Coronary artery (tissue), 2 donors: ENCODE measurements at regions not wholly inside any gene's neighbourhood (a gene's known extent, or its start where the extent isn't known, plus 50 kb on each side); places are given as distances from the start of the nearest gene placed in this dataset.
"Not testable (repeated sequence)": the region's sequence is repeated elsewhere in the genome, so short reads cannot be mapped to it uniquely, and the experiment has no call there.

Experiments used
- DNase-seq: peaks from one replicate; pipeline ENCODE4 v3.0.0-alpha.2; 2017; ENCODE audit warnings: low spot score
- H3K27ac ChIP-seq, 2 donors: fragments of 200-600 bp; sonication (generic); one replicate each; pipeline ENCODE4 v1.5.1; 2016 to 2019
- H3K4me3 ChIP-seq: fragments of 200-600 bp; sonication (generic); 2 replicates; pipeline ENCODE4 v1.5.1; 2016; ENCODE audit warnings: mild to moderate bottlenecking, moderate library complexity
- CTCF ChIP-seq: fragments of 200-600 bp; sonication (generic); IDR thresholded peaks from one replicate; pipeline ENCODE4 v1.5.1; 2019; ENCODE audit warnings: antibody characterized with exemption

DNA sequence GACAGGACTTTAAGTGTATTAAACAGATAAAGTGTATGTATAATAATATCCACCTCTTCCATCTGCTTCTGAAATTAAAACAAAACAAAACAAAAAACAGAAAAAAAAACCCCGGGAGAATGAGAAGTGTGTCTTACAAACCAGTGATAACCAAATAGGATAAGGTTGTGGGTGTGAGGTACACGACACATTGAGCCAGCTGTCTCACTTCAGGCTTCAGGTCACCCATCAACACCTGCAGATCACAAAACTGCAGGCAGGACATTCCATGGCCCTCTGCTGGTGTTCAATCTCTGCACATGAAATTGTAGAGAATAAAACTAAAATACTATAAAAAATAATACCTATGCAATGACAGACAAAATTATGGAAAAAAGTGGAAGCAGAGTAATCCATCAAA lies 339.9 kb downstream of the SFMBT2 start:
- Histone ChIP-seq H3K27ac (no peak overlapping the region), H3K4me3 (no peak overlapping the region)
- no peak for TF ChIP-seq CTCF
- no peak for DNase-seq

GRCh38 chr10:7069706-7070105 lies 341.1 kb downstream of the SFMBT2 start:
- no peak for DNase-seq
- Histone ChIP-seq H3K4me3 (no peak overlapping the region), H3K27ac (no peak overlapping the region)
- TF ChIP-seq CTCF: no peak

DNA sequence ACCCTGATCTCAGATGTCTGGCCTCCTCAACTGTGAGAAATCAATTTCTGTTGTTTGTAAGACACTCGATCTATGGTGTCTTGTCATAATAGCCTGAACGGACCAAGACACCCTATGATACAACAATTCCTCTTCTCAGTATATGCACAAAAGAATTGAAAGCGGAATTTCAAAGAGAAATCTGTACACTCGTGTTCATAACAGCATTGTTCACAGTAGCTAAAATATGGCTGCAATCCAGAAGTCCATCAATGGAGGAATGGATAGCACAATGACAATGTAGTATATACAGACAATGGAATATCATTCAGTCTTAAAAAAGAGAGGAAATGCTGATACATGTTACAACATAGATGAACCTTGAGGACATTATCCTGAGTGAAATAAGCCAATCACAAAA lies 354.6 kb downstream of the SFMBT2 start:
- no peak overlapping the region for H3K27ac ChIP-seq
- no peak overlapping the region for H3K4me3 ChIP-seq
- DNase-seq: no peak
- no peak for TF ChIP-seq CTCF

GRCh38 chr10:7054915-7055314 lies 355.9 kb downstream of the SFMBT2 start:
- TF ChIP-seq CTCF: no peak
- no peak for DNase-seq
- H3K27ac ChIP-seq: no peak overlapping the region
- H3K4me3 ChIP-seq: no peak overlapping the region

GRCh38 chr10:7053195-7053594 lies 357.6 kb downstream of the SFMBT2 start:
- Histone ChIP-seq H3K4me3 (no peak overlapping the region), H3K27ac (no peak overlapping the region)
- TF ChIP-seq CTCF: no peak

DNA sequence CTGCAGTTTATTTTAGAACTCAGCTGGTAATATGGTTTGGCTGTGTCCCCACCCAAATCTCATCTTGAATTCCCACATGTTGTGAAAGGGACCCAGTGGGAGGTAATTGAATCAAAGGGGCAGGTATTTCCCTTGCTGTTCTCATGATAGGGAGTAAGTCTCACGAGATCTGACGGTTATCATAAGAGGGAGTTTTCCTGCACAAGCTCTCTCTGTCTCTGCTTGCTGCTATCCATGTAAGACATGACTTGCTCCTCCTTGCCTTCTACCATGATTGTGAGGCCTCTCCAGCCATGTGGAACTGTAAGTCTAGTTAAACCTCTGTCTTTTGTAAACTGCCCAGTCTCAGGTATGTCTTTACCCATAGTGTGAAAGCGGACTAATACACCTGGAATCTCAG lies 360.8 kb downstream of the SFMBT2 start:
- DNase-seq, H3K4me3 ChIP-seq, H3K27ac ChIP-seq: not testable (repeated sequence)

More at GRCh38 chr10:7053195-7053594, 357.6 kb downstream of the SFMBT2 start:
- no peak for DNase-seq

DNA sequence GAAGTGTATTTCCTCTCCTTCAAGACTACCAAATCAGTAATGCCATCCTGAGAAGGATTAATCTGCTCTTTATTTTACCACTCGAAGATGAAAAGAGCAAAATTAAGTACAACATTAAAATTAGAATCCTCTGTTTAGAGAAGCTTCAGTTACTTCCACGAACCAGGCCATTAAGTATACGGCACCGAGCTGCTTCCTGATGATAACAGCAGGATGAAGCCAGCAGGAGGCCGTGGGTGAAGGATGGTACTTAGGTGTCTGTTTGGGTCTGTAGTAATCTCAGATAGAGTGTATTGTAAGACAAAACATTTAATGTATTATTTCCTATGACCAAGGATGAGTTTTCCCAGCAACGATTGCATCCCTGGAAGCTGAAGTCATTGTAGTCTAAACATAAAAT lies 362.8 kb downstream of the SFMBT2 start:
- no peak overlapping the region for H3K4me3 ChIP-seq
- no peak overlapping the region for H3K27ac ChIP-seq
- no peak for DNase-seq
- no peak for TF ChIP-seq CTCF

DNA sequence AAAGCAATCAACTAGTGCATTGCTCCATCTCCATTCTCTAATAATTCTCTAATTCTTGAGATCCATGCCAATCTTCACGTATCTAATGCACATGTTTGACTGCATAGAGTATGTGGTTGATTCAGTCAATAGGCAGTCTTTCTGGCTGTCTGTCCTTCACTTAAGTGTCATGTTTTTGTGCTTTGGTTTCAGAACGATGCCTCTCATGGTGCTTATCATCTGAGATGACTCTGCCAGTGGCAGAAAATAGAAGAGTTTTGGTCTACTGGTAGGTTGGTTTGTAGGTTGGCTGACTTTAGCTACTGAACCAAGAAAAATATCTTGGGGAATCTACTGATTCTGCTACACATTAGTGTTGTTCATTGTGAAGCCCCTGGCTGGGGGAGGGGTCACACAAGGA lies 364.2 kb downstream of the SFMBT2 start:
- TF ChIP-seq CTCF: no peak
- no peak overlapping the region for H3K27ac ChIP-seq
- DNase-seq: no peak
- H3K4me3 ChIP-seq: no peak overlapping the region
